GM23338 (cell line): ENCODE measurements at regions not wholly inside any gene's neighbourhood (a gene's known extent, or its start where the extent isn't known, plus 50 kb on each side); places are given as distances from the start of the nearest gene placed in this dataset.

Experiments used
- CREB1 ChIP-seq: fragments of 250-450 bp; sonication (Bioruptor Pico); IDR thresholded peaks from 2 replicates; pipeline ENCODE4 v1.5.0; 2020; ENCODE audit warnings: low read depth, mild to moderate bottlenecking, moderate library complexity
- EZH2 ChIP-seq: fragments of 200-600 bp; sonication (generic); IDR thresholded peaks from one replicate; pipeline ENCODE4 v1.8.0; 2017; ENCODE audit warnings: antibody characterized with exemption, mild to moderate bottlenecking, low read depth; ENCODE audit not compliant: unreplicated experiment
- EZH2phosphoT487 ChIP-seq: fragments of 200-600 bp; sonication (generic); IDR thresholded peaks from one replicate; pipeline ENCODE4 v1.8.1; 2018; ENCODE audit warnings: antibody characterized with exemption; ENCODE audit not compliant: unreplicated experiment
- JUNB ChIP-seq: IDR thresholded peaks from one replicate; pipeline ENCODE4 v1.6.1; 2016; ENCODE audit warnings: antibody characterized with exemption; ENCODE audit not compliant: unreplicated experiment
- POLR2AphosphoS5 ChIP-seq: IDR thresholded peaks from 2 replicates; pipeline ENCODE4 v1.6.1; 2016; ENCODE audit warnings: antibody characterized with exemption, low read depth
- TF ChIP-seq, protein P1 (sequence below), 2 experiments: fragments of 200-600 bp in 1 of 2; sonication (generic) in 1 of 2; conservative IDR thresholded peaks; 2 replicates each; pipeline versions ENCODE4 v1.5.1 to v1.6.1; 2016 to 2017; ENCODE audit warnings: antibody characterized with exemption in 2 of 2, low read depth in 2 of 2, mild to moderate bottlenecking in 2 of 2, moderate library complexity in 1 of 2

DNA sequence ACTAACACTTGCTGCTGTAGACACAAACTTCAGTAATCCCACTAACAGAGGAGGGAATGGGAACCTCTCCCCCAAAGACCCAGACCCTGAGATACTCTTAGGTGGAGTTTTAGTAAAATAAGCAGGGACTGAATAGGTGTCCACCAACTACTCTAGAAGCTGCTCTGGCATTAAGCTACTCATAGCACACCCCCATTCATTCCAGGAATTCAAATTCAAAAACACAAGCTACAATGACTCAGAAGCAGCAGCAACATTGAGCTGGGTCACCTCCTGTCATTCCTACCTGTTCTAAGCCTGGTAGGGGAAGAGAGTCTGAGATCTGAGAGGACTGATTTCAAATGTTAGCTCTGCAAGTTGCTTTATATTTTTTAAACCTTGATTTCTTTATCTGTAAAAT, 135.4 kb upstream of the FRMPD4 start:
- TF ChIP-seq, protein P1, sequence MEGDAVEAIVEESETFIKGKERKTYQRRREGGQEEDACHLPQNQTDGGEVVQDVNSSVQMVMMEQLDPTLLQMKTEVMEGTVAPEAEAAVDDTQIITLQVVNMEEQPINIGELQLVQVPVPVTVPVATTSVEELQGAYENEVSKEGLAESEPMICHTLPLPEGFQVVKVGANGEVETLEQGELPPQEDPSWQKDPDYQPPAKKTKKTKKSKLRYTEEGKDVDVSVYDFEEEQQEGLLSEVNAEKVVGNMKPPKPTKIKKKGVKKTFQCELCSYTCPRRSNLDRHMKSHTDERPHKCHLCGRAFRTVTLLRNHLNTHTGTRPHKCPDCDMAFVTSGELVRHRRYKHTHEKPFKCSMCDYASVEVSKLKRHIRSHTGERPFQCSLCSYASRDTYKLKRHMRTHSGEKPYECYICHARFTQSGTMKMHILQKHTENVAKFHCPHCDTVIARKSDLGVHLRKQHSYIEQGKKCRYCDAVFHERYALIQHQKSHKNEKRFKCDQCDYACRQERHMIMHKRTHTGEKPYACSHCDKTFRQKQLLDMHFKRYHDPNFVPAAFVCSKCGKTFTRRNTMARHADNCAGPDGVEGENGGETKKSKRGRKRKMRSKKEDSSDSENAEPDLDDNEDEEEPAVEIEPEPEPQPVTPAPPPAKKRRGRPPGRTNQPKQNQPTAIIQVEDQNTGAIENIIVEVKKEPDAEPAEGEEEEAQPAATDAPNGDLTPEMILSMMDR (conservative IDR thresholded peaks at IDR 0.05; ENCODE audit: low read depth in 2 of 2) = no peak
- TF ChIP-seq POLR2AphosphoS5 (no peak), EZH2phosphoT487 (no peak), EZH2 (no peak), JUNB (no peak), CREB1 (CRISPR knock-in tag) (no peak)
